ENCODE measurements at regions not wholly inside any gene's neighbourhood (a gene's known extent, or its start where the extent isn't known, plus 50 kb on each side); places are given as distances from the start of the nearest gene placed in this dataset.

GRCh38 chr13:68160466-68160865 lies 930.3 kb upstream of the PCDH9 start:
- no peak overlapping the region for H3K4me3 ChIP-seq (ENCODE audit: low read depth, low read length)
- no peak for DNase-seq (ENCODE audit: low read depth)
- no peak for TF ChIP-seq MAX (IDR thresholded peaks at IDR 0.05; ENCODE audit: low read depth, low read length)
- TF ChIP-seq CTCF (IDR thresholded peaks at IDR 0.05; ENCODE audit: low read depth, low read length): no peak
- no peak for TF ChIP-seq MYC (IDR thresholded peaks at IDR 0.05; ENCODE audit: low read depth, low read length)
- no peak for TF ChIP-seq POLR2A (IDR thresholded peaks at IDR 0.05; ENCODE audit: extremely low read depth, insufficient read length)

- no peak overlapping the region for H3K4me3 ChIP-seq (ENCODE audit: low read depth, low read length)
- no peak for DNase-seq (ENCODE audit: low read depth)
- TF ChIP-seq MYC (IDR thresholded peaks at IDR 0.05; ENCODE audit: low read depth, low read length) (no peak), POLR2A (IDR thresholded peaks at IDR 0.05; ENCODE audit: extremely low read depth, insufficient read length) (no peak), MAX (IDR thresholded peaks at IDR 0.05; ENCODE audit: low read depth, low read length) (no peak), CTCF (IDR thresholded peaks at IDR 0.05; ENCODE audit: low read depth, low read length) (no peak)
These were observed 922.3 kb upstream of the PCDH9 start for GRCh38 chr13:68152414-68152813.

GRCh38 chr13:68145852-68146251 lies 915.7 kb upstream of the PCDH9 start:
- DNase-seq (ENCODE audit: low read depth): no peak
- TF ChIP-seq POLR2A (IDR thresholded peaks at IDR 0.05; ENCODE audit: extremely low read depth, insufficient read length) (no peak), MYC (IDR thresholded peaks at IDR 0.05; ENCODE audit: low read depth, low read length) (no peak)
- no peak overlapping the region for H3K4me3 ChIP-seq (ENCODE audit: low read depth, low read length)

- no peak for DNase-seq (ENCODE audit: low read depth)
- H3K4me3 ChIP-seq (ENCODE audit: low read depth, low read length): no peak overlapping the region
- TF ChIP-seq POLR2A (IDR thresholded peaks at IDR 0.05; ENCODE audit: extremely low read depth, insufficient read length) (no peak), CTCF (IDR thresholded peaks at IDR 0.05; ENCODE audit: low read depth, low read length) (no peak), MYC (IDR thresholded peaks at IDR 0.05; ENCODE audit: low read depth, low read length) (no peak), MAX (IDR thresholded peaks at IDR 0.05; ENCODE audit: low read depth, low read length) (no peak)
These were observed 898.3 kb upstream of the PCDH9 start for GRCh38 chr13:68128297-68128915.

- no peak overlapping the region for H3K4me3 ChIP-seq (ENCODE audit: low read depth, low read length)
- DNase-seq (ENCODE audit: low read depth): no peak
- TF ChIP-seq MAX (IDR thresholded peaks at IDR 0.05; ENCODE audit: low read depth, low read length) (no peak), POLR2A (IDR thresholded peaks at IDR 0.05; ENCODE audit: extremely low read depth, insufficient read length) (no peak), MYC (IDR thresholded peaks at IDR 0.05; ENCODE audit: low read depth, low read length) (no peak), CTCF (IDR thresholded peaks at IDR 0.05; ENCODE audit: low read depth, low read length) (no peak)
These were observed 894.9 kb upstream of the PCDH9 start for GRCh38 chr13:68125087-68125480.

- TF ChIP-seq POLR2A (IDR thresholded peaks at IDR 0.05; ENCODE audit: extremely low read depth, insufficient read length) (no peak), MYC (IDR thresholded peaks at IDR 0.05; ENCODE audit: low read depth, low read length) (no peak), CTCF (IDR thresholded peaks at IDR 0.05; ENCODE audit: low read depth, low read length) (no peak), MAX (IDR thresholded peaks at IDR 0.05; ENCODE audit: low read depth, low read length) (no peak)
- DNase-seq (ENCODE audit: low read depth): no peak
- no peak overlapping the region for H3K4me3 ChIP-seq (ENCODE audit: low read depth, low read length)
These were observed 894.4 kb upstream of the PCDH9 start for GRCh38 chr13:68124437-68125086.
